Small intestine (tissue), 7 donors: ENCODE measurements at regions not wholly inside any gene's neighbourhood (a gene's known extent, or its start where the extent isn't known, plus 50 kb on each side); places are given as distances from the start of the nearest gene placed in this dataset.

Source experiments
- DNase-seq, 2 donors: peaks; one replicate each; pipeline versions ENCODE4 v3.0.0 to v3.0.0-alpha.2; 2013
- FAIRE-seq: peaks from 2 replicates; lab custom pipeline; 2012; peaks lifted over from hg19 to GRCh38; lab: Jason Lieb, UNC
- H3K27ac ChIP-seq, 3 donors: one replicate each; pipeline ENCODE4 v1.5.1; 2013; ENCODE audit warnings: low read length in 2 of 3, mild to moderate bottlenecking in 2 of 3, control low read depth in 1 of 3, inconsistent platforms in 1 of 3, low read depth in 1 of 3, moderate library complexity in 1 of 3
- H3K27me3 ChIP-seq, 3 donors: one replicate each; pipeline ENCODE4 v1.6.1; 2013; ENCODE audit warnings: low read length in 3 of 3, inconsistent platforms in 1 of 3; ENCODE audit not compliant: control insufficient read depth in 3 of 3, insufficient read depth in 3 of 3
- H3K36me3 ChIP-seq, 3 donors: one replicate each; pipeline ENCODE4 v1.6.1; 2013; ENCODE audit warnings: low read length in 3 of 3, inconsistent platforms in 1 of 3, low read depth in 1 of 3, mild to moderate bottlenecking in 1 of 3, moderate library complexity in 1 of 3; ENCODE audit not compliant: control insufficient read depth in 3 of 3, insufficient read depth in 2 of 3
- H3K4me1 ChIP-seq, 3 donors: one replicate each; pipeline ENCODE4 v1.6.1; 2013; ENCODE audit warnings: low read length in 2 of 3, inconsistent platforms in 1 of 3, low read depth in 1 of 3, mild to moderate bottlenecking in 1 of 3, moderate library complexity in 1 of 3; ENCODE audit not compliant: control insufficient read depth in 3 of 3, insufficient read depth in 2 of 3
- H3K4me3 ChIP-seq, 3 donors: one replicate each; pipeline ENCODE4 v1.5.1; 2013; ENCODE audit warnings: low read length in 3 of 3, control low read depth in 1 of 3, inconsistent platforms in 1 of 3, low read depth in 1 of 3, mild to moderate bottlenecking in 1 of 3, moderate library complexity in 1 of 3
- H3K9me3 ChIP-seq, 2 donors: one replicate each; pipeline ENCODE4 v1.6.1; 2013; ENCODE audit warnings: low read depth in 1 of 2, low read length in 1 of 2; ENCODE audit not compliant: control insufficient read depth in 2 of 2, insufficient read depth in 1 of 2
- WGBS, 3 donors: extraction: QIAGEN DNeasy Blood & Tissue Kit; methylation state at CpG; one replicate each; pipeline ENCODE4 v1.1.7; 2013; 5-methylcytosine and 5-hydroxymethylcytosine counted together
- donor health status: healthy with polysubstance abuse.
- donor health status: control.
- donor health status: control.
- donor health status: Bipolar disorder and iron deficiency.
- donor health status: healthy.

GRCh38 chr15:61383421-61383820 is 154.3 kb upstream of the RORA start:
- 67 to 82% (median 77%) methylated on average over 2 of the region's 2 CpGs for WGBS, 3 donors
- no peak for DNase-seq
- H3K4me3 ChIP-seq, result no peak overlapping the region

GRCh38 chr15:61382927-61383326 is 153.8 kb upstream of the RORA start:
- DNase-seq (no peak), FAIRE-seq (no peak)
- Histone ChIP-seq H3K36me3 (no peaks in the 10 kb centered on the region), H3K27me3 (no peaks in the 10 kb centered on the region), H3K27ac (no peak overlapping the region), H3K9me3 (no peaks in the 10 kb centered on the region), H3K4me1 (no peaks in the 10 kb centered on the region), H3K4me3 (no peak overlapping the region)
- WGBS, 3 donors, result 71 to 93% (median 86%) methylated on average over 1 of the region's 1 CpG

More at GRCh38 chr15:61383421-61383820, 154.3 kb upstream of the RORA start:
- no peaks in the 10 kb centered on the region for H3K27me3 ChIP-seq
- no peaks in the 10 kb centered on the region for H3K9me3 ChIP-seq
- no peak overlapping the region for H3K27ac ChIP-seq
- FAIRE-seq, result no peak
- H3K36me3 ChIP-seq, result no peaks in the 10 kb centered on the region
- H3K4me1 ChIP-seq, result no peaks in the 10 kb centered on the region

GRCh38 chr15:61381501-61381900 is 152.4 kb upstream of the RORA start:
- H3K27me3 ChIP-seq, result no peaks in the 10 kb centered on the region
- FAIRE-seq (no peak), DNase-seq (no peak)
- H3K27ac ChIP-seq, result no peak overlapping the region
- H3K9me3 ChIP-seq, result no peaks in the 10 kb centered on the region
- H3K4me1 ChIP-seq, result no peaks in the 10 kb centered on the region
- no peaks in the 10 kb centered on the region for H3K36me3 ChIP-seq
- WGBS, 3 donors, result 67 to 79% (median 76%) methylated on average over 3 of the region's 3 CpGs
- no peak overlapping the region for H3K4me3 ChIP-seq

DNA sequence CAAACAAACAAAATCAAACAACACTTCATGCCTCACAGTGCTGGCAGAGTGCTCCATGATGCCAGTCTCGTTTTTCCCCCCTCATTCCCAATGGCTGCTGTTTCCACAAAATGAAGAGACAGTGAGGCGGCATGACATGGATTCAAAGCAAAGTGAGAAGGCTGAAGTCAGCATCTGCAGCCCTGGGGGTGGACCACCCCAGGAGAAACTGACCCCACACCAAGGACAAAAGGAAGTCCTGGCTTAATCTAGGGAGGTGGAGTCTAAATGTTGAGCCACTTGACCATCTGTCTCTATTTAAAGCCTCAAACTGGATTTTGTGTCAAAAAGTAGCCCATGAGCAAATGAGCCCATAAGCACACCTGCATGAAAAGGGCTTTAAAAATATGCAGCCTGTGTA is 151.2 kb upstream of the RORA start:
- no peak overlapping the region for H3K27ac ChIP-seq
- 50 to 62% (median 61%) methylated on average over 2 of the region's 2 CpGs for WGBS, 3 donors
- H3K27me3 ChIP-seq, result no peaks in the 10 kb centered on the region
- no peaks in the 10 kb centered on the region for H3K9me3 ChIP-seq
- FAIRE-seq (no peak), DNase-seq (no peak)
- H3K36me3 ChIP-seq, result no peaks in the 10 kb centered on the region
- no peak overlapping the region for H3K4me3 ChIP-seq
- no peaks in the 10 kb centered on the region for H3K4me1 ChIP-seq

- no peak overlapping the region for H3K27ac ChIP-seq
- DNase-seq (no peak), FAIRE-seq (no peak)
- no peak overlapping the region for H3K4me3 ChIP-seq
- H3K27me3 ChIP-seq, result no peaks in the 10 kb centered on the region
- H3K36me3 ChIP-seq, result no peaks in the 10 kb centered on the region
- H3K4me1 ChIP-seq, result no peaks in the 10 kb centered on the region
- WGBS, 3 donors, result 71 to 88% (median 74%) methylated on average over 1 of the region's 1 CpG
- no peaks in the 10 kb centered on the region for H3K9me3 ChIP-seq
These were observed 149.9 kb upstream of the RORA start for GRCh38 chr15:61379005-61379404.

- FAIRE-seq, result no peak
These were observed 147.9 kb upstream of the RORA start for GRCh38 chr15:61376961-61377360.

GRCh38 chr15:61376516-61376915 is 147.4 kb upstream of the RORA start:
- Histone ChIP-seq H3K4me3 (no peak overlapping the region), H3K36me3 (no peaks in the 10 kb centered on the region), H3K27ac (no peak overlapping the region), H3K9me3 (no peaks in the 10 kb centered on the region), H3K4me1 (no peaks in the 10 kb centered on the region), H3K27me3 (peaks cover 0 to under 1% (median 0%) of the 10 kb centered on the region in 3 donors)
- DNase-seq, result no peak
- 92 to 95% (median 93%) methylated on average over 3 of the region's 3 CpGs for WGBS, 3 donors
- no peak for FAIRE-seq

More at GRCh38 chr15:61376961-61377360, 147.9 kb upstream of the RORA start:
- Histone ChIP-seq H3K9me3 (no peaks in the 10 kb centered on the region), H3K27ac (no peak overlapping the region), H3K4me3 (no peak overlapping the region), H3K27me3 (no peaks in the 10 kb centered on the region), H3K36me3 (no peaks in the 10 kb centered on the region), H3K4me1 (no peaks in the 10 kb centered on the region)
- WGBS, 3 donors, result 78 to 87% (median 86%) methylated on average over 2 of the region's 2 CpGs
- DNase-seq, result no peak

DNA sequence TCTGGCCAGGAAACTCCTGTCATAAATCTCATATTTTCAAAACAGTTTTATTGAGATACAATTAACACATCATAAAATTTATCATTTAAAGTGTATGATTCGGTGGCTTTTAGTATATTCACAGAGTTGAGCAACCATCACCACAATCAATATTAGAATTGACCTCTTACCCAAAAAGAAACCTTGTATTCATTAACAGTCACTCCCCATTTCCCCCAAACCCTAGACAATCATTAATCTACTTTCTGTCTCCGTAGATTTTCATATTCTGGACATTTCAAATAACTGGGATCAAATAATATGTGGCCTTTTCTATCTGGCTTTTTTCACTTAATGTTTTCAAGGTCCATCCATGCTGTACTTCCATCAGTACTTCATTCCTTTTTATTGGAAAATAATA is 145.7 kb upstream of the RORA start:
- FAIRE-seq (no peak), DNase-seq (no peak)
- no peaks in the 10 kb centered on the region for H3K9me3 ChIP-seq
- H3K4me1 ChIP-seq, result no peaks in the 10 kb centered on the region
- no peaks in the 10 kb centered on the region for H3K36me3 ChIP-seq
- no peak overlapping the region for H3K4me3 ChIP-seq
- H3K27me3 ChIP-seq, result peaks cover 0 to 2% (median 0%) of the 10 kb centered on the region in 3 donors
- H3K27ac ChIP-seq, result no peak overlapping the region
- 33 to 79% (median 56%) methylated on average over 2 of the region's 2 CpGs for WGBS, 3 donors

DNA sequence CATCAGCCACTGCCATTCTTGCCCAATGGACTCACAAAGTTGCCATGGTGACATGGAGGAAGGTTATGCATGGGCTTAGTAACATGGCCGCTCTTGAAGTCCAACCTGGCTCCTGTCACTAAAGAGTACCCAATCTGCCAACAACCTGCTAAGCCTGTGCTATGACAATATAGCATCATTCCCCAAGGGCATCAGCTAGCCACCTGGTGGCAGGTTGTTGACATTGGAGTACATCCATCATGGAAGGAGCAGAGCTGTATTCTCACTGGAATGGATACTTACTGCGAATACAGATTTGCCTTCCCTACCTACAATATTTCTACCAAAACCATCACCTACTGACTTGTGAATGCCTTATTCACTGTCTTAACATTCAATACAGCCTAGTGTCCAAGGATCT is 138.9 kb upstream of the RORA start:
- DNase-seq, result no peak
- no peak for FAIRE-seq
- Histone ChIP-seq H3K36me3 (no peaks in the 10 kb centered on the region), H3K4me1 (no peaks in the 10 kb centered on the region), H3K9me3 (no peaks in the 10 kb centered on the region), H3K27ac (no peak overlapping the region), H3K4me3 (no peak overlapping the region), H3K27me3 (peaks cover 0 to 9% (median 0%) of the 10 kb centered on the region in 3 donors)
- 85 to 99% (median 92%) methylated on average over 2 of the region's 2 CpGs for WGBS, 3 donors
